Hindlimb muscle (tissue), 1 donor: ENCODE measurements at regions not wholly inside any gene's neighbourhood (a gene's known extent, or its start where the extent isn't known, plus 50 kb on each side); places are given as distances from the start of the nearest gene placed in this dataset.
"Not testable (repeated sequence)": the region's sequence is repeated elsewhere in the genome, so short reads cannot be mapped to it uniquely, and the experiment has no call there.

Experiments used
- DNase-seq: peaks from one replicate; pipeline ENCODE4 v3.0.0-alpha.2; 2013

DNA sequence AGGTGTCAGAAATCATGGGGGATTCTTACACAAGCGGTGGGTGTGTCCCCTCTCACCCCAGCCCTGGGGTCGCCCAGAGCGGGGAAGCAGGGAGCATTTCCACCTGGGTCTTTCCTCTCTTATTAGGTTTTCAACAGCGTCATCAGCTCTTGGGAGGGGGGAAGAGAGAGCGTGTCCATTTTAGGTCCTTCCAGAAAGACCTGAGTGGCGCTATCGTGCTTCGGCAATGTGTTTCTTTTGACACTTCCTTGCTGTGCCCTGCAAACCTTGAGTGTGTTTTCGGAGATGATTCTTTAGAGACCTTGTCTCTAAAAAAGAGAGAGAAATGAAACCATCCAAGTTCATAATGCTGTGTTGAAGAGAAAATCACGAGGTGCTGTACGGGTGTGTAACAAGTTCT, 86.9 kb upstream of the PITRM1 start:
- DNase-seq, result no peak

DNA sequence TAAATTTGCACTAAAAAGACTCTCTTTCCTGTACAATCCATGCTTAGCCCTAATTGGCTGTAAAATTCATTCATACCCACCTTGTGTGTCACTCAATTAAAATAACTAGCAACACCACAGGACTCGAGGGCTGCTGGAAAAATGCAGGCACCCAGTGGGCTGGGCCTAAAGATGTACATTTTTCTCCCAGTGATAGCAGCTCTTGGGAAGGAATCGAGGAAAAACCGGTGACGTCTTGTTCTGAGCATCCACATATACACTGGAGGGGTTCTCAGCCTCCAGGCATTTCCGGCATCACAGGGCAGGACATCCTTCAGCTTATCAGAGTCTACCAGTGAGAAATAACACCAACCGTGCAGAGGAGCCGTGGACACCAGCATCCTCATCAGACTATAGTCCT, 85.8 kb upstream of the PITRM1 start:
- no peak for DNase-seq

DNA sequence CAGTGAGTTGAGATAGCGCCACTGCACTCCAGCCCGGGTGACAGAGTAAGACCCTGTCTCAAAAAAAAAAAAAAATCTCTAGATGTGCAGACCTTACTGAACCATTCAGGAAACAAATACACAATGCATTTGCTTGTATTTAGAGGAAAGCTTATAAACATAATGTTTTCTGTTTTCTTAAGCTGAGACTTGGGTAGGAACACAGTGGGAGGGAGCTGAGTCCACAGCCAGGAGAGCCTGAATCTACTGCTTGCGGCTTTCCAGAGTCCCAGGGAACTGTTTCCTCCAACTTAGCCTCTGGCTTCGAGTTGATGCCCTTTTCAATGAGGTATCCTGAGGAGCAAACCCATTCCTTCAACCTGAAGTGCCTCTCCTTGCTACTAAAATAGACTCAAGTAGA, 83.0 kb upstream of the PITRM1 start:
- no peak for DNase-seq

DNA sequence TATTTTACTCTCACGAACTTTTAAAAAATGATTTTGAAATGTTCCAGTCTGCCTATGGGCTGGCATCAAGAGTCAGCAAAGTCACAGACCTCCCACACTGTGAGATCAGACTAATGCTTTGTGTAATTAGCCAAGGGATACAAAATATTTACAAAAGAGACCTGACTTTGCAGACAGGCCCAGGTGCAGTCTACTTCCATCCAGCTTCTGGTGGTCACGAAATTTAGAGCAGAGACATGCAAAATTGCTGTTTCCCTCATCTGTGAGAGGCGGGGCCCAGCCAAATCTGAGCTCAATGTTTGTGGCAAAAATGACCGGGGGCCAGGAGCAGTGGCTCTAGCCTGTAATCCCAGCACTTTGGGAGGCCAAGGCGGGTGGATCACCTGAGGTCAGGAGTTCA, 82.5 kb upstream of the PITRM1 start:
- no peak for DNase-seq

DNA sequence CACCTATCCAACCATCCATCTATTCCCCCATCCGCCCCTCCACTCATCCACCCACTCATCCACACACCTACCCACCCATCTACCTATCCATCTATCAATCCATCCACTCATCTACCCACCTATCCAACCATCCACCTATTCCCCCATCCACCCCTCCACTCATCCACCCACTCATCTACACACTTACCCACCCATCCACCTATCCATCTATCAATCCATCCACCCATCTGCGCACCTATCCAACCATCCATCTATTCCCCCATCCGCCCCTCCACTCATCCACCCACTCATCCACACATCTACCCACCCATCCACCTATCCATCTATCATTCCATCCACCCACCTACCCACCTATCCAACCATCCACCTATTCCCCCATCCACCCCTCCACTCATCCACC, 81.4 kb upstream of the PITRM1 start:
- not testable (repeated sequence) for DNase-seq

DNA sequence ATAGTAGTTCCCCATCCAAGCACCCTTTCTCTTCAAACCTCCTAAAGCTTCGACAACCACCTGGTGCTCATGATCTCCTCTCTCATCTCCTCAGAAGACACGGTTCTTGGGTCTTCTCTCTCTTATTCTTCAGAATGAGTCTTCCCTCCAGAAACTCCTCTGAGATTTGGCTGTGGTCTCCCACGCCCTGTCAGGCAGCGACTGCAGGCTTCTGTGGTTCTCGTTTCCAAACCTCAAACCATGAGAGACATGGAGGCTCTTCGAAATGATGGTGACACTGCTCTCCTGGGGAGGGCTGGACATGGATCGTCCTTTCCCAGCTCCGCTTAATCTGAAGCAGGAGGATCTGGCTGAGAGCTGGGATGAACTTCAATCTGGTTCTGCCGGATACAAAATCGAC, 78.6 kb upstream of the PITRM1 start:
- DNase-seq, result no peak

DNA sequence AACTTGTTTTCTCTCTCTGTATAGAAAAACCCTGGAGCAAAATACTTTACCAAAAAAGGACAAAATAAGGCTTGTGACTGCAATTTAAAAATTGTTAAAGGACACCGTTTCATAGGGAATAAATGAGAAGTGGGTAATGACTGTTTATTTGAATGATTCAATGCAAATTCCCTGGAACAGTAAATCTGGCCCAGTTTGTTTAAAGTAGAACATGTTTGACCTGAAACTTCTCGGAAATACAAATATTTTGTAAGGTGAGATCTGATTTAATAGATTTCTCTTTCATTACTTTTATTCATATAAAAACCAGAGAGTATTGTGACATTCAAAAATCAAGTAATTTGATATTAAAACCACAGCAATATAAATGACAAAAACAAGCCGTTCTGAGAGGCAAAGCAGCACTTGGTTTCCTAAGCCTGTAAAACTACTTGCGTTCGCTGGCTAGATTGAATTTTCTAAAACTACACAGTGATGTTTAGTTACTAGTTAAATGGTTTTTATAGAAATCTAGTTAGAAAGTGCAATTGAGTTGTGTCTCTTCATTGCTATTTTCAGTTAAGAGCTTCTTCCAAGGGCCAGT, 76.8 kb upstream of the PITRM1 start:
- no peak for DNase-seq

DNA sequence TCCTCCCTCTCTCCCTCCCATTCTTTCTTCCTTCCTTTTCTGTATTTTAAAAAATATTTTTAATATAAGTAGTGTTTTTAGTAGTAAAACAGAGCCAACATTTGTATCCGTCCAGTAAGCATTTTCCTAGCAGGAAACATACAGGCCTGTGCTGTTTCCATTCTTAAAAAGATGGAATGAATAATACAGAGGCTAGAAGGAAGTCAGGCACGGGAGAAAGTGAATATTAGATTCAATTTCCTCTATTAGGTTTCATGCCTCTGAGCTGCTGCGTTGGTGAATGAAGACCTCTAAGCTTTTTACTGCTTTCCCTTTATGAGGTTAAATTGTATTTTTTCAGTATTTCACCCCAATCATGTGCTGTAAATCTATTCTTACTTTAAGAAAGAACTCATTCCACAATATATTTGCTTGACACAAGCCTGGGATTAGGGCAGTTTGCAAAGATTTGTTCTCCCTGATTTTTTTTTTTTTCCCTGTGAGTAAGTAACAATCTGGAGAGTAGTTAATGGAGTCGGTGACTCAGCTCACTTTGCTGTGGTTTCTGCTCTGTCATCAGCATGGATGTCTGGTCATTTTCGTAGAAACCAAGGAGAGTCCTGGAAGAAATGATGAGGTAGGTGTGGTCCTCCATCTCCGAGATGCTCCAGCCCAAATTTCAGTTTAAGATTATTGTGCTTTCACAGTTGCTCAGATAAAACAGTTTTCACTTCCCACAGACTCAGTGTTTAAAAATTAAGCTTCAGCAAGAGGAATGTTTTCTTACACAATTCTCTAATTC, 76.1 kb upstream of the PITRM1 start:
- DNase-seq, result peak; percentile 64

DNA sequence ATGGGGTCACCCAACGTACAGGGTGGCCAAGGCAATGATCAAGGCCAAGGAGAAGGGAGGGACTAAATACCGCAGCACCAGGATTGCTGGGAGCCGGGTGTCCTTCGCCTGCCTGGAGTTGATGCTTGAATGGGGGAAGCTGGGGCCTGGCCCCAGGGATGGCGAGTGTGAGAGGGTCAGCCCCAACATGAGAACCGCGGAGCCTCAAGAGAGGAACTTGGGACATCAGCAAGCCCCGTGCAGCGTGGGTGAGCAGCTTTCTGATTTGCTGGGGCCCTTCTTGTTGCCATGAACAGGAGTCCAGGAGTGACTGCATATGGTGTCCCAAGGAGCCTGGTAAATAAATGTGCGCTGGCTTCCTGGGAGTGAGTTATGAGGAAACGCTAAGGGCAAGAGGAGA, 72.8 kb upstream of the PITRM1 start:
- DNase-seq, result no peak

DNA sequence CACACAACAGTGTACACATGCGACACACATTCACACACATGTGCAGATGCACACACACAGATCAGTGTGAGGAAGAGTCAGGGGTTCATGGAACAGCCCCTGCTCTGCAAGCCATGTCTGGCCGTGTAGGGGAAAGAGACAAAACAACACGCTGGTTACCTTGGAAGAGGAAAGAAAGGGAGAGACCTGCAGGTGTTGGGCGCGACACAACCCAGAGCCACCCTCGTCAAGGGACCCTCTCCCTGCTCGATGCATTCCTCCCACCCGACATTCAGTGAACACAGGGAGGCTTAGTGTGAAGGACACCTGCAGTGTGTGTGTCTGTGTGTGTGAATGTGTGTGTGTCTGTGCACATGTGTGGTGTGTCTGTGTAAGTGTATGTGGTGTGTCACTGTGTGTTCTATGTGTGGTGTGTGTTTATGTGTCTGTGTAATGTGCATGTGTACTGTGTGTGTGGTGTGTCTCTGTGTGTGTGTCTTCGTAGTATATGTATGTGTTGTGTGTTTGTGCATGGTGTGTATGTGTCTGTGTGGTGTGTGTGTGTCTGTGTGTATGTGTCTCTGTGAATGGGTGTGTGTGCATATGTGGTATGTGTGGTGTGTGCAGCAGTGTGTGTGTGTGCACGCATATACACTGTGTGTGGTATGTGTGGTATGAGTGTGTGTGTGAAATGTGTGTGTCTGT, 69.5 kb upstream of the PITRM1 start:
- DNase-seq, result no peak

DNA sequence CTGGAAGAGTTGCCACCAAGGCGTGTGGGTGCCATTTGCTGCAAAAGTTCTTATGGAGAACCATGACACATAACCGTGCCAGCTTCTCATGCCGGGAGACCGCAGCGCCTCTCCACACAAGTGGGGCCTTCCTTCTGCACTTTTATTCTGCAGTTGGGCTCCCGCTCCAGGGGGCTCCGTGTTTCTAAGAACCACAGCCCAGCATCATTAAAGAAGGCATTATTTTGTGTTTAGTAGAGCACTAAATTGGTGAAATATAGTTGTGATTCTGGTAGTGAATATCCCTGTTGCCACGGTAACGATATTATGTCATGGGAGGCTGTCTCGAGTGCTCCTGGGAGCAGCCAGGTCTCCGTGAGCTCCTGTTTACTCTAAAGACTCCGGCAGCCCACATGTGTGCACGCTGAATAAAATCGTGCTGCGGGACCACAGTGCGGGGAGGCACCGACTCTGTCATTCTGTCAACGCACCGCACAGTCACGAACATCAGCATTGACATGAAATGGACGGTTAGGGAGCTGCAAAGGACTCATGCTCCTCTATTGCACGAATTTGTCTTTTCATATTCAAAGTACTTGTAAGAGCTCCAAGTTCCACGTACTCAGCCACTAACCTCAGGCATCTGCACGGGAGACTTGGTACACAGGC, 68.8 kb upstream of the PITRM1 start:
- peak; percentile 19 for DNase-seq

DNA sequence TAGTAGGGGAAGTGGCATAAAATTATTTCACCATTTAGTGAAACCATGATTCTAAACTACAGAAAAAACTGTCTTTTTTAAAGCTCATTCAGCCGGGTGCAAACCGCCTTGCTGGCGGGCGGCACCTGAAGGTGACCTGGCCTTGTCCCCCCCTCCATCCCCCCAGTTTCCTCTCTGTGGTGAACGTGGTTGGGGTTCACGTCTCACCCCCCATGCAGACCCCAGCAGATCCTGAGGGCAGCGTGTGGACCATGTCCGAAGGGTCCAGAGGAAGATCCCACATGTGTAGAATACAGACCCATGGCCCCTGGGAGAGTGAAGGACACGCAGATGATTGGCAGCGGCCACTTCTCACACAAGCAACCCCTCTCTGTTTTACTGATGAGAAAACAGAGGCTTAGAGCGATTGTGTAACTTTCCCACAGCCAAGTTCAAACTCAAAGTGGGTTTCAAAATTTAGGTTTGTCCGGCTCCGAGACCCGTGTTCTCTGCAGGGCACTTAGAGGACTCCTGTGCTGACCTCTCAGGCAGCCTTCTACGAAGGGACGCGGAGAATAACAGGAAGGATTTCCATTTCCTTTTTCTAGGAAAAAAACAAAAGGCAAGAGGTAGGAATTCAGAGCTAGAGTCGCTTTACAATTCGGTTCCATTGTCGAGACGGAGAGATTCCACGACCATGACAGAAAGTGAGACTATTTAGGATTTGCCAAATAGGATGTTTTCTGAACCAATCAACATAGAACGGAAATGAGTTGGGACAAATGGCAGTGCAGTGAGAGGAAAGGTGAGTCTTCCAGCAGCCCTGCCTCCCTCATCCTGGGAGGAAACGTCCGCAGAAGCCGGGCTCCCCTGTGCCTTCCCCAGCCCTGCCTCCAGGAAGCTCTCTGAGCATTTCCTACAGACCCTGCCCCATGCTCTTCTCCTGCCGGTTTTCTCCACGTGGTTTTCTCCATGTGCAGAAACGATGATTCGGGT, 67.6 kb upstream of the PITRM1 start:
- DNase-seq, result no peak

DNA sequence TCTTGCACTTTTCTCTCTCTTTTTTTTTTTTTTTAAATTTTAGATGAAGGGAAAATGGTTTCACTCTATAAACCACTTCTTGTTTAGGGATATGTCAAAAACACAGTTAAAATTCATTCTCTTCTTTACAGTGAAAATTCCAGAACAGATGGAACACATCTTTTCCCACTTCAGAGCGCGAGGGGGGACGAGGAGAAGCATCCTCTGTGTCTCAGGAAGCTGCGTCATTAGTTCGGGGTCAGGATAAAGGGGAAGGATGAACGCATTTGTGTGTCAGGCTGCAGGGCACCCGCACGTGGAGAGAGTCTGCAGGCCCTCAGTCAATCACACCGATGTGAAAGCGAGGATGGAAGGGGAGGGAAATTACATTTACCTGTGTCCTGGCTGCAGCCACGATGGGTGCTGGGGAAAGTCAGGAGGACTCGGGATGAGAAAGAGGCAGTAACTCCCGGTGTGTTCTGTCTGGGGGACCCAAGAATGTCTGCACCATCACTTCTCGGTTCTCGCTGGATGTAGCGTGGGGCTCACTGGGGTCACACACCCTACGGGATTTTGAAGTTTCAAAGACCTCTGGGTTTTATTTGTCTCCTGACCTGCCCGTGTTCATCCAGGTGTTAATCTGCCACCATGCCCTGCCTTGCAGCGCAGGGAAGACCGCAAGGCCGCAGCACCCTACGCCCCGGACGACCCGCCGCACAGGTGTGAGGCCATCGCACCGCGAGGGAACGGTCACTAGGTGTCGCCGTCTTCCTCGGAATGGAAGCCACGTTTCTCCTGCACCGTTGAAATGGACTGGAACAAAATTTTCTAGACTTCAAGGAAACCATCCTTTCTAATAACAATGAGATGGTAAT, 66.7 kb upstream of the PITRM1 start:
- DNase-seq, result peak; percentile 73

DNA sequence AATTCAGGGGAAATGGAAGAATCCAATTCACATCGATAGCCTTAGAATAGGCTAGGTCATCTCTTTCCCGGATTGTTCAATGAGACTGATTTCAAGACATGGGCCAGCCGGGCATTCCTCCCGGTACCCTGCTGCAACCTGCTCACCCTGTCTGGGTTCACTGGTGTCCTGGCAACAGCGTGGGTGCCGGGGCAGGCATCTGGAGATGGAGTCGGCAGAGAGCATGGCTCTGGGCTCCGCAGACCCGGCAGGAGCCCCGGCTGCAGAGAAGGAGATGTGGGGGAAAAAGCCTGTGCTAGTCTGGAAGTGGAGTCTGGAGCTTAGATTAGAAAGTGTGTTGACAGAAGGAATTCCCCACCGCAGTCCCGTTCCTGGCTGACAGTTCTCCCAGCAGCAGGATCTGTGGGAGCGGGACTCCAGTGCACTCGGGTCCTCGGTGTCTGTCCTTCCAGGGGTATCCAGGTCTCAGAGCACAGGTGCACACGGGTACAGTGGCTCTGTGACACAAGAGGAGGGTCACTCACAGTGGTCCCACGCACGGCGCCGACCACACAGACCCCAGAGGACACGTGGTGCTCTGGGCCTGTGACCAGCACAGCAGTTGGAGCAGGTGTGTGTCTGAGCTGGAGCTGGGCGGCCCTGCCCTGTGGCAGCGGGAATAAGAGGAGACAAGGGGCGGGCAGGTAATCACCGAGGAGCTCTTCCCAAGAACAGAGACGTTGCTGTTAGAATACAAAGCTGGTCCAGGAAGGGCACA, 65.7 kb upstream of the PITRM1 start:
- no peak for DNase-seq

DNA sequence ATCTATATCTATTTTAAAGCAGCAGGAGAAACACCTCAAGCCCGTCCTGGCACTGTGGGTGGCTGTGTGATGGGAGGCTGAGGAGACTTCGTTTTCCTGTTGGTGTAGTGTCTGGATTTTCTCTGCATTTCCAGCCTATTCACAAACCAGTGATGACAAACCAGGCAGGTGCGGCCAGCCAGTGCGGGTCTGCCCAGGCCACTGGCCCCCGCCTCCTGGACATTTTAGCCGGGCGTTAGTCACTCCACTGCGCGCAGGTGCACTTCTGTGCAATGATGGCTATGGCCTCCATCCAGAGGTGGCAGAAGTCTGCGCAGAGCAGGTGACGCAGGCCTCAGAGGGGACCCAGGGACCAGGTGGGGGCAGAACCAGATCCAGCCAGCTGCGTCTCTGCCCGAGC, 64.9 kb upstream of the PITRM1 start:
- DNase-seq, result no peak

DNA sequence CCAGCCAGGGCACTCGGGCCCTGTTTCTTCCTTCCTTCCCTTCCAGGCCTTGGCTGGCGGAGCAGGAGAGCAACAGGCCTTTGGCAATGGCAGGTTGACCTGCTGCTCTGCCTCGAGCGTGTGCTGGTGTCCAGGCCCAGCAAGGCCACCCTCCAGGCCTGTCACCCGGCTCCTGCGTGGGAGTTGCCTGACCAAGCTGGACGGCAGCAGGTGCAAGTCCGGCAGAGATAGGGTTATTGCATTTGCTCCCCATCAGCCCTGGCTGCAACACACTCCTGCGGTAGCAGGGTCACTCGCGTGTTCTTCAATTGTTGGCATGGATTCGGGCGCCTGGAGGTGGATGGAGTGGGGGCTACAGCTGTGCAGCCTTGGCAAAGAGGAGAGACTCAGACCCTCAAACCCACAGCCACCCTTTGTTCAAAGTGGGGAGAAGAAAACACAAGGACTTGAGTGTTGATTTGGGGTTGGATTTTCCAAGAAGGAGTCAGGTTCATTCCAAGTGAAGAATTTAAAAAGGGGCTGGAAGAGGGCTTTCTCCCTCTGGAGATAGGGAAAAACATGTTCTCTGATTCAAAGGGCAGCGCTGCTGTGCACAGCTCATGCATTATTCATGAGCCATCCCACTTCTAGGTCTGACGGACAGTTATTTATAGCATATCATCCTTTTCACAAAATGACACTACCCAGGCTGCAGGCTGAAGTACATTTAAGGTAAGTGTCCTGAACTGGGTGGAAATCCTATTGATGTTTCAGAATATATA, 64.2 kb upstream of the PITRM1 start:
- DNase-seq, result no peak

DNA sequence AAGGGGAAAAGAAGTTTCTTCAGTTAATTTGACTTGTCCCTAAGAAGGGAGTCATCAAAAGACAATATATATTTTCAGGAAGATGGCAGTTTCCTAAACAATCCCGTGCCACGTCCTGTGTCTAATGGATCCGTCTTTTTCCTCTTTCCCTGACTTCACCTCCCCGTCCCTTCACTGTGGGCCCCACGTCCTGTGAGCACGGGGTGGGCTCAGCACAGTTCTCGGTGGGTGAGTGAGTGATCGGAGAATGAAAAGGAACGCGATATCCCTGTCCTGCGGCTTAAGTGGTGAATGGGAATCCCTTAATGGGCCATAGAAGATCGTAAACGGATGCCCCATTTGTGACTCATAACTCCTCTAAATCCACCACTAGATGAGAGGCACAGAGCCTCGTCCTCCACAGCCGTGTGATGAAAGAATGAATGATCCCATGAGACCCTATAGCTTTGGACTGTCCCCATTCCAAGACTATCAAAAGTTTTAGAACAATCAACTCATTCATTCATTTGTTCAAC, 63.5 kb upstream of the PITRM1 start:
- DNase-seq, result no peak

DNA sequence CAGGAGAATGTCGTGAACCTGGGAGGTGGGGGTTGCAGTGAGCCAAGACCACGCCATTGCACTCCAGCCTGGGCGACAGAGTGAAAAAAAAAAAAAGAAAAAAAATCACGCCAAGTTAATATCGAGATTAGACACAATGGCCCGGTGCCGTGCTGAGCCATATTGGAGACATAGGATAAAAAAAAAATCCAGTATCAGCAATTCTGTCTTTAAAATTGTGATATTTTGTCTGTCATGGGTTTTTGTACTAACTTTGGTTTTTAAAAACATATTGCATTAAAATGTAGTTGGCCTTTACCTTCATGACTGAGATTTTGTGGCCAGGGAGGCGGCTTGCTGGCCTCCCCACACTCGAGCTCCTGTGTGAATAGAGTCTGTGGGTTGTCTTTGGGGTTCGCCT, 62.8 kb upstream of the PITRM1 start:
- no peak for DNase-seq

DNA sequence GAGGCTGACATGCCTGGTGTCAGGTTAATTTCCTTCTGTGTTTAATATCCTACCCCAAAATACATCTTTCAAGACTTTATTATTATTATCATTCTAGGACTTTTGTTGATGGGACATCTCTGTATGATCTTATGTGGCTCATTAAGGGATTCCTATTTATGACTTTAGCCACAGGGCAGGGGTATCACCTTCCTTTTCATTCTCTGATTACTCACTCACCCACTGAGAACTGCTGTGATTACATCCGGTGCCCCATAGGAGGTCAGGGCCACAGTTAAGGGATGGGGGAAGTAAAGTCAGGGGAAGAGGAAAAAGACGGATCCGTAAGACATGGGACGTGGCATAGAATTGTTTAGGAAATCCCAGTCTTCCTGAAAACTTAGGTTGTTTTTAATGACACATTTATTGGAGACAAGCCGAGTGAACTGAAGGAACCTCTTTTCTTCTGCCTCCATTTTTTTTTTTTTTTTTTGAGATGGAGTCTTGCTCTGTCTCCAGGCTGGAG, 61.0 kb upstream of the PITRM1 start:
- DNase-seq, result no peak
